CD4-positive, alpha-beta memory T cell (primary cell): ENCODE measurements at regions not wholly inside any gene's neighbourhood (a gene's known extent, or its start where the extent isn't known, plus 50 kb on each side); places are given as distances from the start of the nearest gene placed in this dataset.

Source experiments
- CTCF ChIA-PET: fragments of 350-600 bp; sonication (Branson Sonifier 250); formaldehyde crosslinking; loops from one replicate; lab custom pipeline; 2021; ENCODE audit warnings: inconsistent platforms; ENCODE audit not compliant: partially characterized antibody; lab: Charles Lee
- POLR2A ChIA-PET: fragments of 350-600 bp; sonication (Branson Sonifier 250); formaldehyde crosslinking; loops from one replicate; lab custom pipeline; 2021; ENCODE audit not compliant: partially characterized antibody; lab: Charles Lee
- DNase-seq, 5 donors: peaks; one replicate each; pipeline versions ENCODE4 v3.0.0 to v3.0.0-alpha.2; 2020 to 2022; ENCODE audit warnings: mixed read lengths in 1 of 5
- H3K27ac ChIP-seq: one replicate; pipeline ENCODE4 v1.7.0; 2013; ENCODE audit warnings: low read depth, low read length
- H3K27me3 ChIP-seq: 2 replicates; pipeline ENCODE4 v1.7.0; 2013; ENCODE audit warnings: mild to moderate bottlenecking, low read length, moderate library complexity; ENCODE audit not compliant: insufficient read depth
- H3K36me3 ChIP-seq: 2 replicates; pipeline ENCODE4 v1.7.0; 2013; ENCODE audit warnings: mild to moderate bottlenecking, low read length, moderate library complexity; ENCODE audit not compliant: insufficient read depth
- H3K4me1 ChIP-seq: 2 replicates; pipeline ENCODE4 v1.7.0; 2013; ENCODE audit warnings: mild to moderate bottlenecking, low read length, moderate library complexity; ENCODE audit not compliant: insufficient read depth
- H3K4me3 ChIP-seq, 2 donors: one replicate each; pipeline ENCODE4 v1.7.0; 2013; ENCODE audit warnings: low read length in 2 of 2, mild to moderate bottlenecking in 1 of 2
- H3K9me3 ChIP-seq, 2 donors: one replicate each; pipeline ENCODE4 v1.7.0; 2013; ENCODE audit warnings: low read length in 2 of 2, control low read depth in 1 of 2; ENCODE audit not compliant: control insufficient read depth in 1 of 2
- H3K27ac Mint-ChIP-seq, 7 donors: one replicate each; pipeline ENCODE4 v1.8.0; 2020 to 2021; ENCODE audit warnings: mixed read lengths in 7 of 7, mild to moderate bottlenecking in 6 of 7, inconsistent platforms in 3 of 7, moderate library complexity in 3 of 7
- H3K27me3 Mint-ChIP-seq, 2 donors: one replicate each; pipeline ENCODE4 v1.8.0; 2020 to 2021; ENCODE audit warnings: mixed read lengths in 2 of 2
- H3K36me3 Mint-ChIP-seq, 2 donors: one replicate each; pipeline ENCODE4 v1.8.0; 2020 to 2021; ENCODE audit warnings: mixed read lengths in 2 of 2, inconsistent platforms in 1 of 2, mild to moderate bottlenecking in 1 of 2
- H3K4me1 Mint-ChIP-seq, 4 donors: one replicate each; pipeline ENCODE4 v1.8.0; 2020 to 2021; ENCODE audit warnings: mixed read lengths in 4 of 4, mild to moderate bottlenecking in 1 of 4
- H3K4me3 Mint-ChIP-seq, 8 donors: one replicate each; pipeline ENCODE4 v1.8.0; 2020 to 2021; ENCODE audit warnings: mixed read lengths in 8 of 8, mild to moderate bottlenecking in 7 of 8, moderate library complexity in 6 of 8, inconsistent platforms in 3 of 8
- H3K9me3 Mint-ChIP-seq, 8 donors: one replicate each; pipeline ENCODE4 v1.8.0; 2020 to 2021; ENCODE audit warnings: mixed read lengths in 8 of 8, mild to moderate bottlenecking in 5 of 8, inconsistent platforms in 3 of 8, moderate library complexity in 1 of 8
- intact Hi-C: fragments of 100-400 bp; cut with micrococcal nuclease; formaldehyde crosslinking; loops from one replicate; pipeline ENCODE4 v1.15.1; 2023

GRCh38 chr13:74966275-74966674 lies 515.7 kb downstream of the TBC1D4 start:
- H3K4me3 Mint-ChIP-seq: no peak overlapping the region
- Histone ChIP-seq H3K27ac (no peak overlapping the region), H3K9me3 (no peaks in the 10 kb centered on the region), H3K27me3 (no peaks in the 10 kb centered on the region), H3K4me1 (no peaks in the 10 kb centered on the region), H3K36me3 (no peaks in the 10 kb centered on the region), H3K4me3 (no peak overlapping the region)
- no peak for DNase-seq
- intact Hi-C loops: no loop called here
- H3K27ac Mint-ChIP-seq: no peak overlapping the region
- H3K27me3 Mint-ChIP-seq: peaks cover 3 to 10% of the 10 kb centered on the region in 2 donors
- POLR2A ChIA-PET: no interaction called here
- H3K9me3 Mint-ChIP-seq: peaks cover 0 to 11% (median 4%) of the 10 kb centered on the region in 8 donors
- no peaks in the 10 kb centered on the region for H3K4me1 Mint-ChIP-seq
- CTCF ChIA-PET: no interaction called here
- no peaks in the 10 kb centered on the region for H3K36me3 Mint-ChIP-seq

- peaks cover 2 to 3% of the 10 kb centered on the region in 2 donors for H3K27me3 Mint-ChIP-seq
- intact Hi-C loops: no loop called here
- no peak overlapping the region for H3K4me3 Mint-ChIP-seq
- ChIA-PET POLR2A (no interaction called here), CTCF (no interaction called here)
- Histone ChIP-seq H3K9me3 (no peaks in the 10 kb centered on the region), H3K4me3 (no peak overlapping the region), H3K27ac (no peak overlapping the region), H3K4me1 (no peaks in the 10 kb centered on the region), H3K27me3 (no peaks in the 10 kb centered on the region), H3K36me3 (no peaks in the 10 kb centered on the region)
- H3K36me3 Mint-ChIP-seq: peaks cover 0 to 6% of the 10 kb centered on the region in 2 donors
- DNase-seq: no peak
- H3K9me3 Mint-ChIP-seq: peaks cover 2 to 39% (median 29%) of the 10 kb centered on the region in 8 donors
- H3K4me1 Mint-ChIP-seq: no peaks in the 10 kb centered on the region
- no peak overlapping the region for H3K27ac Mint-ChIP-seq
Observed at GRCh38 chr13:74945637-74946036, 536.3 kb downstream of the TBC1D4 start.

GRCh38 chr13:74931698-74932433 lies 550.1 kb downstream of the TBC1D4 start:
- Histone ChIP-seq H3K27me3 (no peaks in the 10 kb centered on the region), H3K9me3 (no peaks in the 10 kb centered on the region), H3K4me1 (no peaks in the 10 kb centered on the region), H3K4me3 (no peak overlapping the region), H3K36me3 (no peaks in the 10 kb centered on the region), H3K27ac (no peak overlapping the region)
- H3K4me3 Mint-ChIP-seq: no peak overlapping the region
- no peaks in the 10 kb centered on the region for H3K36me3 Mint-ChIP-seq
- intact Hi-C loops: no loop called here
- no peaks in the 10 kb centered on the region for H3K4me1 Mint-ChIP-seq
- ChIA-PET CTCF (no interaction called here), POLR2A (interaction anchor here (0.6 kb wide), 1 partner anchor 1081 kb away, joined by 3 read pairs; no protein-coding TSS in a partner anchor)
- H3K27me3 Mint-ChIP-seq: peaks cover 6% of the 10 kb centered on the region in 2 donors
- DNase-seq: no peak
- H3K9me3 Mint-ChIP-seq: peaks cover 0 to 13% (median 5%) of the 10 kb centered on the region in 8 donors
- no peak overlapping the region for H3K27ac Mint-ChIP-seq

GRCh38 chr13:74930402-74931165 lies 551.4 kb downstream of the TBC1D4 start:
- no peaks in the 10 kb centered on the region for H3K9me3 ChIP-seq
- H3K27me3 ChIP-seq: no peaks in the 10 kb centered on the region
- H3K9me3 Mint-ChIP-seq: peaks cover 0 to 21% (median 6%) of the 10 kb centered on the region in 8 donors
- no peaks in the 10 kb centered on the region for H3K4me1 Mint-ChIP-seq
- ChIA-PET POLR2A (no interaction called here), CTCF (no interaction called here)
- H3K36me3 Mint-ChIP-seq: no peaks in the 10 kb centered on the region
- no peaks in the 10 kb centered on the region for H3K36me3 ChIP-seq
- no peak overlapping the region for H3K4me3 ChIP-seq
- intact Hi-C loops: no loop called here
- no peaks in the 10 kb centered on the region for H3K4me1 ChIP-seq
- DNase-seq: no peak
- no peak overlapping the region for H3K4me3 Mint-ChIP-seq
- H3K27me3 Mint-ChIP-seq: peaks cover 6% of the 10 kb centered on the region in 2 donors
- H3K27ac Mint-ChIP-seq: no peak overlapping the region
- no peak overlapping the region for H3K27ac ChIP-seq

- ChIA-PET CTCF (no interaction called here), POLR2A (no interaction called here)
- Mint-ChIP-seq H3K27me3 (peaks cover 6% of the 10 kb centered on the region in 2 donors), H3K9me3 (peaks cover 0 to 21% (median 7%) of the 10 kb centered on the region in 8 donors), H3K36me3 (no peaks in the 10 kb centered on the region), H3K4me3 (no peak overlapping the region), H3K4me1 (no peaks in the 10 kb centered on the region), H3K27ac (no peak overlapping the region)
- Histone ChIP-seq H3K4me3 (no peak overlapping the region), H3K4me1 (no peaks in the 10 kb centered on the region), H3K27me3 (no peaks in the 10 kb centered on the region), H3K27ac (no peak overlapping the region), H3K9me3 (no peaks in the 10 kb centered on the region), H3K36me3 (no peaks in the 10 kb centered on the region)
- intact Hi-C loops: no loop called here
- no peak for DNase-seq
Observed at GRCh38 chr13:74929436-74929835, 552.5 kb downstream of the TBC1D4 start.

GRCh38 chr13:74927823-74928222 lies 554.1 kb downstream of the TBC1D4 start:
- ChIA-PET CTCF (interaction anchor here (0.7 kb wide), 1 partner anchor 148 kb away, joined by 3 read pairs; no protein-coding TSS in a partner anchor), POLR2A (no interaction called here)
- no peak overlapping the region for H3K27ac ChIP-seq
- no peak overlapping the region for H3K4me3 ChIP-seq
- no peak overlapping the region for H3K4me3 Mint-ChIP-seq
- no peak for DNase-seq
- no peaks in the 10 kb centered on the region for H3K27me3 ChIP-seq
- H3K27ac Mint-ChIP-seq: no peak overlapping the region
- H3K36me3 ChIP-seq: no peaks in the 10 kb centered on the region
- no peaks in the 10 kb centered on the region for H3K9me3 ChIP-seq
- H3K36me3 Mint-ChIP-seq: no peaks in the 10 kb centered on the region
- intact Hi-C loops: no loop called here
- peaks cover 2 to 6% of the 10 kb centered on the region in 2 donors for H3K27me3 Mint-ChIP-seq
- peaks cover 0 to 21% (median 4%) of the 10 kb centered on the region in 8 donors for H3K9me3 Mint-ChIP-seq
- no peaks in the 10 kb centered on the region for H3K4me1 Mint-ChIP-seq
- H3K4me1 ChIP-seq: no peaks in the 10 kb centered on the region

GRCh38 chr13:74922963-74923362 lies 559.0 kb downstream of the TBC1D4 start:
- intact Hi-C loops: no loop called here
- H3K4me1 ChIP-seq: no peaks in the 10 kb centered on the region
- H3K27ac ChIP-seq: no peak overlapping the region
- POLR2A ChIA-PET: no interaction called here
- H3K9me3 ChIP-seq: no peaks in the 10 kb centered on the region
- H3K36me3 ChIP-seq: no peaks in the 10 kb centered on the region
- Mint-ChIP-seq H3K27ac (no peak overlapping the region), H3K4me3 (no peak overlapping the region), H3K27me3 (peaks cover 0 to 1% of the 10 kb centered on the region in 2 donors), H3K4me1 (peaks cover 0 to 5% (median under 1%) of the 10 kb centered on the region in 4 donors), H3K9me3 (peaks cover 0 to 19% (median 4%) of the 10 kb centered on the region in 8 donors), H3K36me3 (no peaks in the 10 kb centered on the region)
- CTCF ChIA-PET: no interaction called here
- no peak overlapping the region for H3K4me3 ChIP-seq
- no peak for DNase-seq
- no peaks in the 10 kb centered on the region for H3K27me3 ChIP-seq
